Neural crest cell (in vitro differentiated cells): ENCODE measurements at regions not wholly inside any gene's neighbourhood (a gene's known extent, or its start where the extent isn't known, plus 50 kb on each side); places are given as distances from the start of the nearest gene placed in this dataset.

Experiments used
- DNase-seq: peaks from one replicate; pipeline ENCODE4 v3.0.0; 2021; ENCODE audit warnings: low read depth, mixed read lengths, low spot score
- H3K27ac Mint-ChIP-seq: one replicate; pipeline ENCODE4 v1.8.0; 2021; ENCODE audit warnings: mild to moderate bottlenecking, mixed read lengths; ENCODE audit not compliant: unreplicated experiment
- H3K27me3 Mint-ChIP-seq: 2 replicates; pipeline ENCODE4 v1.8.0; 2021; ENCODE audit warnings: low read depth, mild to moderate bottlenecking, mixed read lengths
- H3K36me3 Mint-ChIP-seq: 2 replicates; pipeline ENCODE4 v1.8.0; 2021; ENCODE audit warnings: low read depth, mild to moderate bottlenecking, mixed read lengths
- H3K4me1 Mint-ChIP-seq: 2 replicates; pipeline ENCODE4 v1.8.0; 2021; ENCODE audit warnings: mixed read lengths
- H3K4me3 Mint-ChIP-seq: one replicate; pipeline ENCODE4 v1.8.0; 2021; ENCODE audit warnings: mild to moderate bottlenecking, mixed read lengths
- H3K9me3 Mint-ChIP-seq: 2 replicates; pipeline ENCODE4 v1.8.0; 2021; ENCODE audit warnings: mixed read lengths
- CTCF ChIP-seq: fragments of 200-600 bp; sonication (generic); conservative IDR thresholded peaks from 2 replicates; pipeline ENCODE4 v1.5.0; 2021; ENCODE audit warnings: antibody characterized with exemption, mild to moderate bottlenecking

- no peak for DNase-seq
- no peaks in the 10 kb centered on the region for H3K4me1 Mint-ChIP-seq
- peaks cover 7% of the 10 kb centered on the region for H3K27me3 Mint-ChIP-seq
- no peak overlapping the region for H3K4me3 Mint-ChIP-seq
- H3K27ac Mint-ChIP-seq, result no peak overlapping the region
- no peaks in the 10 kb centered on the region for H3K9me3 Mint-ChIP-seq
- H3K36me3 Mint-ChIP-seq, result no peaks in the 10 kb centered on the region
- TF ChIP-seq CTCF, result no peak
Observed at GRCh38 chr12:126316411-126316810, 1251.2 kb downstream of the AACS start.

GRCh38 chr12:126337556-126338441, 1272.6 kb downstream of the AACS start:
- Mint-ChIP-seq H3K36me3 (no peaks in the 10 kb centered on the region), H3K4me3 (no peak overlapping the region)

GRCh38 chr12:126342866-126343265, 1277.6 kb downstream of the AACS start:
- Mint-ChIP-seq H3K9me3 (peaks cover 9% of the 10 kb centered on the region), H3K27ac (no peak overlapping the region), H3K4me1 (no peaks in the 10 kb centered on the region), H3K36me3 (no peaks in the 10 kb centered on the region), H3K4me3 (no peak overlapping the region), H3K27me3 (peaks cover 5% of the 10 kb centered on the region)
- DNase-seq, result no peak
- TF ChIP-seq CTCF, result no peak

More at GRCh38 chr12:126337556-126338441, 1272.6 kb downstream of the AACS start:
- Mint-ChIP-seq H3K27ac (no peak overlapping the region), H3K4me1 (no peaks in the 10 kb centered on the region), H3K27me3 (peaks cover 5% of the 10 kb centered on the region), H3K9me3 (peaks cover 9% of the 10 kb centered on the region)
- DNase-seq, result no peak
- TF ChIP-seq CTCF, result no peak

GRCh38 chr12:126343321-126343720, 1278.1 kb downstream of the AACS start:
- TF ChIP-seq CTCF, result no peak
- H3K4me1 Mint-ChIP-seq, result no peaks in the 10 kb centered on the region

GRCh38 chr12:126346087-126346486, 1280.9 kb downstream of the AACS start:
- Mint-ChIP-seq H3K9me3 (peaks cover 7% of the 10 kb centered on the region), H3K4me1 (no peaks in the 10 kb centered on the region), H3K27me3 (peaks cover 1% of the 10 kb centered on the region), H3K27ac (no peak overlapping the region), H3K36me3 (no peaks in the 10 kb centered on the region), H3K4me3 (no peak overlapping the region)
- no peak for DNase-seq
- TF ChIP-seq CTCF, result no peak

More at GRCh38 chr12:126343321-126343720, 1278.1 kb downstream of the AACS start:
- peaks cover 5% of the 10 kb centered on the region for H3K27me3 Mint-ChIP-seq
- no peaks in the 10 kb centered on the region for H3K36me3 Mint-ChIP-seq
- H3K27ac Mint-ChIP-seq, result no peak overlapping the region
- no peak for DNase-seq
- H3K4me3 Mint-ChIP-seq, result no peak overlapping the region
- peaks cover 12% of the 10 kb centered on the region for H3K9me3 Mint-ChIP-seq
